Adipose tissue (tissue), 3 donors: ENCODE measurements at regions not wholly inside any gene's neighbourhood (a gene's known extent, or its start where the extent isn't known, plus 50 kb on each side); places are given as distances from the start of the nearest gene placed in this dataset.

Experiments used
- H3K27ac ChIP-seq: one replicate; pipeline ENCODE4 v1.5.1; 2013; ENCODE audit warnings: low read depth, low read length
- WGBS, 3 donors: extraction: QIAGEN DNeasy Blood & Tissue Kit; methylation state at CpG; one replicate each; pipeline ENCODE4 v1.1.7; 2013; 5-methylcytosine and 5-hydroxymethylcytosine counted together
- donor health status: healthy with polysubstance abuse.
- donor health status: Bipolar disorder and iron deficiency.
- donor health status: healthy.

GRCh38 chr1:29460694-29461093, 224.4 kb downstream of the PTPRU start:
- no peak overlapping the region for H3K27ac ChIP-seq

- no peak overlapping the region for H3K27ac ChIP-seq
- WGBS, 3 donors = 50 to 54% (median 51%) methylated on average over 4 of the region's 4 CpGs
Measured at GRCh38 chr1:29460041-29460610, 223.8 kb downstream of the PTPRU start.

- WGBS, 3 donors = 67 to 70% (median 68%) methylated on average over 6 of the region's 6 CpGs
- H3K27ac ChIP-seq = no peak overlapping the region
Measured at GRCh38 chr1:29459620-29459945, 223.3 kb downstream of the PTPRU start.

- H3K27ac ChIP-seq = no peak overlapping the region
- WGBS, 3 donors = 67 to 72% (median 69%) methylated on average over 8 of the region's 8 CpGs
Measured at GRCh38 chr1:29458737-29459619, 222.7 kb downstream of the PTPRU start.

GRCh38 chr1:29457496-29458368, 221.4 kb downstream of the PTPRU start:
- no peak overlapping the region for H3K27ac ChIP-seq
- 56 to 68% (median 60%) methylated on average over 8 of the region's 8 CpGs for WGBS, 3 donors

- WGBS, 3 donors = 73 to 77% (median 77%) methylated on average over 4 of the region's 4 CpGs
- H3K27ac ChIP-seq = no peak overlapping the region
Measured at GRCh38 chr1:29456685-29457435, 220.5 kb downstream of the PTPRU start.

GRCh38 chr1:29455781-29456180, 219.5 kb downstream of the PTPRU start:
- WGBS, 3 donors = 70 to 80% (median 77%) methylated on average over 5 of the region's 5 CpGs
- no peak overlapping the region for H3K27ac ChIP-seq

GRCh38 chr1:29454616-29455380, 218.5 kb downstream of the PTPRU start:
- no peak overlapping the region for H3K27ac ChIP-seq
- 79 to 87% (median 79%) methylated on average over 13 of the region's 13 CpGs for WGBS, 3 donors

GRCh38 chr1:29453502-29454240, 217.3 kb downstream of the PTPRU start:
- H3K27ac ChIP-seq = no peak overlapping the region
- WGBS, 3 donors = 23 to 32% (median 28%) methylated on average over 8 of the region's 8 CpGs

- 68 to 71% (median 71%) methylated on average over 10 of the region's 10 CpGs for WGBS, 3 donors
Measured at GRCh38 chr1:29452463-29453230, 216.3 kb downstream of the PTPRU start.

GRCh38 chr1:29451368-29451892, 215.1 kb downstream of the PTPRU start:
- H3K27ac ChIP-seq = no peak overlapping the region
- 60 to 81% (median 71%) methylated on average over 15 to 16 of the region's 16 CpGs for WGBS, 3 donors

More at GRCh38 chr1:29452463-29453230, 216.3 kb downstream of the PTPRU start:
- no peak overlapping the region for H3K27ac ChIP-seq

- 70 to 86% (median 81%) methylated on average over 10 of the region's 10 CpGs for WGBS, 3 donors
- no peak overlapping the region for H3K27ac ChIP-seq
Measured at GRCh38 chr1:29450591-29450990, 214.3 kb downstream of the PTPRU start.

GRCh38 chr1:29448456-29449235, 212.3 kb downstream of the PTPRU start:
- no peak overlapping the region for H3K27ac ChIP-seq
- WGBS, 3 donors = 76 to 79% (median 78%) methylated on average over 16 of the region's 16 CpGs

GRCh38 chr1:29447368-29447767, 211.0 kb downstream of the PTPRU start:
- no peak overlapping the region for H3K27ac ChIP-seq
- 77 to 96% (median 84%) methylated on average over 3 of the region's 3 CpGs for WGBS, 3 donors
